ENCODE measurements at regions not wholly inside any gene's neighbourhood (a gene's known extent, or its start where the extent isn't known, plus 50 kb on each side); places are given as distances from the start of the nearest gene placed in this dataset.

DNA sequence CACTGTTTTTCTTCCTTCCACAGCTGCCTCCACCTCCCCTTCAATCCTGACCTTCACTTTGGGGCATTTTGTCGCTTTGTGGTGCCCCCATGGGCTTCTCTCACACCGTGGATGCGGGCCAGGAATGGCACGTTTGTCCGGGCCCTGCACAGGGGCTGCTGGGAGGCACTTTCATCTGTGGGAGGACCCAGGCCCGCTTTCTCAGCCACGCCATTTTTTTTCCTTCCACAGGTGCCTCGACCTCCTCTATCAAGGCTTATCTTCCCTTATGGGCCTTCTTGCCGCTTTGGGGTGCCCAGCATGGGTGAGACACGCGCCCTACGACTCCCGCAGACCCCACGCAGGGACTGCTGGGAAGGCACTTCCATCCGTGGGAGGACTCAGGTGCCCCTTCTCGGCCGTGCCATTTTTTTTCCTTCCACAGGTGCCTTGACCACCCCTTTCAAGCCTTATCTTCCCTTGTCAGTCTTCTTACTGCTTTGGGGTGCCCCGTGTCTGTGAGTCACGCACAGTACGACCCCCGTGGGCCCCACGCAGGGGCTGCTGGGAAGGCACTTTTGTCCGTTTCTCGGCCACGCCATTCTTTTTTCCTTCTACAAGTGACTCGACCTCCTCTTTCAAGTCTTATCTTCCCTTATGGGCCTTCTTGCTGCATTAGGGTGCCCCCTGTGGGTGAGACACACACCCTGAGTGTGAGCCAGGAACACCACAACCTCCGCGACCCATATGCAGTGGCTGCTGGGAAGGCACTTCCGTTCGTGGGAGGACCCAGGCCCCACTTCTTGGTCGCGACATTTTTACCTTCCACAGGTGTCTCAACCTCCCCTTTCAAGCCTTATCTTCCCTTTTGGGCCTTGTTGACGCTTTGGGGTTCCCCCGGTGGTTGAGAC lies 270.7 kb downstream of the ALG10 start:
- TF ChIP-seq, protein P1, sequence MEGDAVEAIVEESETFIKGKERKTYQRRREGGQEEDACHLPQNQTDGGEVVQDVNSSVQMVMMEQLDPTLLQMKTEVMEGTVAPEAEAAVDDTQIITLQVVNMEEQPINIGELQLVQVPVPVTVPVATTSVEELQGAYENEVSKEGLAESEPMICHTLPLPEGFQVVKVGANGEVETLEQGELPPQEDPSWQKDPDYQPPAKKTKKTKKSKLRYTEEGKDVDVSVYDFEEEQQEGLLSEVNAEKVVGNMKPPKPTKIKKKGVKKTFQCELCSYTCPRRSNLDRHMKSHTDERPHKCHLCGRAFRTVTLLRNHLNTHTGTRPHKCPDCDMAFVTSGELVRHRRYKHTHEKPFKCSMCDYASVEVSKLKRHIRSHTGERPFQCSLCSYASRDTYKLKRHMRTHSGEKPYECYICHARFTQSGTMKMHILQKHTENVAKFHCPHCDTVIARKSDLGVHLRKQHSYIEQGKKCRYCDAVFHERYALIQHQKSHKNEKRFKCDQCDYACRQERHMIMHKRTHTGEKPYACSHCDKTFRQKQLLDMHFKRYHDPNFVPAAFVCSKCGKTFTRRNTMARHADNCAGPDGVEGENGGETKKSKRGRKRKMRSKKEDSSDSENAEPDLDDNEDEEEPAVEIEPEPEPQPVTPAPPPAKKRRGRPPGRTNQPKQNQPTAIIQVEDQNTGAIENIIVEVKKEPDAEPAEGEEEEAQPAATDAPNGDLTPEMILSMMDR (conservative IDR thresholded peaks at IDR 0.05): peak; percentile 51
- no peak for TF ChIP-seq ZFX (IDR thresholded peaks at IDR 0.05)
